ENCODE measurements at regions not wholly inside any gene's neighbourhood (a gene's known extent, or its start where the extent isn't known, plus 50 kb on each side); places are given as distances from the start of the nearest gene placed in this dataset.
A peak's percentile ranks its signal among the peaks of the same experiment; 100 is the strongest.
"Not testable (repeated sequence)": the region's sequence is repeated elsewhere in the genome, so short reads cannot be mapped to it uniquely, and the experiment has no call there.

DNA sequence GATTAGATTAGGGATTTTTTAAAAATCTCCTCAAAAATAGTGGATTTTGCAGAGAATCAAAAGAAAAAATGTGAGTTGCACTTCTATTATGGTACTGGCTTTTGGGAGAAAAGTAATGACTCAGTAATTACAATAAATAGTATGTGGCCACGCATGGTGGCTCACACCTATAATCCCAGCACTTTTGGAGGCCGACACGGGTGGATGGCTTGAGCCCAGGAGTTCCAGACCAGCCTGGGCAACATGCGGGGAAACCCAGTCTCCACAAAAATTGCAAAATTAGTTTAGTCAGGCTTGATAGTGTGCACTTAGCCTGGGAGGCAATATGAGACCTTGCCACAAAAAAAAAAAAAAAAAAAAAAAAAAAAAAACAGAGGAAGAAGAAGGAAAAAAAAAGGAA is 1098.2 kb downstream of the ZPLD1 start:
- Mint-ChIP-seq H3K27ac (no peak overlapping the region), H3K4me3 (no peak overlapping the region)
- TF ChIP-seq, protein P1, sequence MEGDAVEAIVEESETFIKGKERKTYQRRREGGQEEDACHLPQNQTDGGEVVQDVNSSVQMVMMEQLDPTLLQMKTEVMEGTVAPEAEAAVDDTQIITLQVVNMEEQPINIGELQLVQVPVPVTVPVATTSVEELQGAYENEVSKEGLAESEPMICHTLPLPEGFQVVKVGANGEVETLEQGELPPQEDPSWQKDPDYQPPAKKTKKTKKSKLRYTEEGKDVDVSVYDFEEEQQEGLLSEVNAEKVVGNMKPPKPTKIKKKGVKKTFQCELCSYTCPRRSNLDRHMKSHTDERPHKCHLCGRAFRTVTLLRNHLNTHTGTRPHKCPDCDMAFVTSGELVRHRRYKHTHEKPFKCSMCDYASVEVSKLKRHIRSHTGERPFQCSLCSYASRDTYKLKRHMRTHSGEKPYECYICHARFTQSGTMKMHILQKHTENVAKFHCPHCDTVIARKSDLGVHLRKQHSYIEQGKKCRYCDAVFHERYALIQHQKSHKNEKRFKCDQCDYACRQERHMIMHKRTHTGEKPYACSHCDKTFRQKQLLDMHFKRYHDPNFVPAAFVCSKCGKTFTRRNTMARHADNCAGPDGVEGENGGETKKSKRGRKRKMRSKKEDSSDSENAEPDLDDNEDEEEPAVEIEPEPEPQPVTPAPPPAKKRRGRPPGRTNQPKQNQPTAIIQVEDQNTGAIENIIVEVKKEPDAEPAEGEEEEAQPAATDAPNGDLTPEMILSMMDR (conservative IDR thresholded peaks at IDR 0.05): no peak

DNA sequence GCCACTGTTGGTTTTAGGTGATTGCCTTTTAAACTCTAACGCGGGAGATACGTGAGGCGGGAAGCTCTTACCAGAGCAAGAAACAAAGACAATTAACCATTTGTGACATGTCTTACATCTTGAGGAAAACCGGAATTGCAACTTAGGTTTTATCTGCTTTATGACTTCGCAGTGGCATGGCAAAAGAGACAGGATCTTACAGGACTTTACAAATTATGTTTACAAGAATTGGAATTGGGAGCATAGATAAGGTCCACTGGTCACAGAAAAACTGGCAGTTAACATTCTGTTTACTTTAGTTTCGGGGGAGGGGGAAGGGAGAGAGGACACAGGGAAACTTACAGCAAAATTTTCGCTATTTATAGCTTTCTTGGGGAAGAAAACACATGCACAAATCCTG is 1119.6 kb downstream of the ZPLD1 start:
- TF ChIP-seq, protein P1 (conservative IDR thresholded peaks at IDR 0.05): no peak
- H3K27me3 Mint-ChIP-seq: no peaks in the 10 kb centered on the region
- no peak for DNase-seq (ENCODE audit: extremely low spot score, unreplicated experiment)
- no peaks in the 10 kb centered on the region for H3K36me3 Mint-ChIP-seq
- no peak overlapping the region for H3K27ac Mint-ChIP-seq
- H3K4me3 Mint-ChIP-seq: peak overlapping the region; percentile 25
- H3K9me3 Mint-ChIP-seq: no peaks in the 10 kb centered on the region
- peaks cover 4% of the 10 kb centered on the region for H3K4me1 Mint-ChIP-seq (ENCODE audit: unreplicated experiment)

More for the DNA sequence above, 1098.2 kb downstream of the ZPLD1 start:
- no peak for DNase-seq (ENCODE audit: extremely low spot score, unreplicated experiment)
- H3K4me1 Mint-ChIP-seq (ENCODE audit: unreplicated experiment): no peaks in the 10 kb centered on the region
- peaks cover 3% of the 10 kb centered on the region for H3K27me3 Mint-ChIP-seq
- H3K36me3 Mint-ChIP-seq: no peaks in the 10 kb centered on the region
- no peaks in the 10 kb centered on the region for H3K9me3 Mint-ChIP-seq

DNA sequence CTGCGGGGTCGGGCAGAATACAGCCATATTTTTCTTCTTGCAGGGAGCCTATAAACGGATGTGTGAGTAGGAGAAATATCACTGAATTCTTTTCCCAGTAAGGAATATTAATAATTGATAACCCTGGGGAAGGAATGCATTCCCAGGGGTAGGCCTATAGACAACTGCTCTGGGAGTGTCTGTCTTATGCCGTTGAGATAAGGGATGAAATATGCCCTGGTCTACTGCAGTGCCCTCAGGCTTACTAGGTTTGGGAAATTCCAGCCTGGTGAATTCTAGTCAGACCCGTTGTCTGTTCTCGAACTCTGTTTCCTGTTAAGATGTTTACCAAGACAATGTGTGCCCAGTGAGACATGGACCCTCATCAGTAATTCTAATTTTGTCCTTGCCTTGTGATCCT is 1129.3 kb downstream of the ZPLD1 start:
- H3K9me3 Mint-ChIP-seq; DNase-seq (ENCODE audit: extremely low spot score, unreplicated experiment); H3K27ac Mint-ChIP-seq; H3K4me1 Mint-ChIP-seq (ENCODE audit: unreplicated experiment); H3K4me3 Mint-ChIP-seq; H3K27me3 Mint-ChIP-seq; H3K36me3 Mint-ChIP-seq: not testable (repeated sequence)

DNA sequence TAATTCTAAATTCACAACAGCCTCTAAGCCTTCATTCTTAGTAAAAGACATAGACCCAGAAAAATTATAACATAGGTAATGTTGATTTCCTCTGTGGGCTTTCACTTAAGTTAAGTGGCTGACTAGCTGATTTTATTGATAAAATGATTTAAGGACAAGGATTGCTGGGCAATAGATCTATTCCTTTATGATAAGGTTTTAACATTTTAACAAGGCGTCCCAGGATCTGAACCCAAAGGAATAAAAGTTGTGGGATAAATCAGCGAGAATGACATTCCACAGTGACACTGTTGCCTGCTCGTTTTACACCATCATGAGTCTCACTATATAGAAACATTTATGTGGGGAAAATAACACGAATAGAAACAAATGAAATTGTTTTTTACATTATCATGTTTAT is 1151.0 kb downstream of the ZPLD1 start:
- TF ChIP-seq, protein P1 (conservative IDR thresholded peaks at IDR 0.05): no peak
- no peaks in the 10 kb centered on the region for H3K36me3 Mint-ChIP-seq
- H3K4me3 Mint-ChIP-seq: no peak overlapping the region
- H3K27ac Mint-ChIP-seq: no peak overlapping the region
- H3K27me3 Mint-ChIP-seq: no peaks in the 10 kb centered on the region
- H3K9me3 Mint-ChIP-seq: no peaks in the 10 kb centered on the region
- no peak for DNase-seq (ENCODE audit: extremely low spot score, unreplicated experiment)
- H3K4me1 Mint-ChIP-seq (ENCODE audit: unreplicated experiment): no peaks in the 10 kb centered on the region

DNA sequence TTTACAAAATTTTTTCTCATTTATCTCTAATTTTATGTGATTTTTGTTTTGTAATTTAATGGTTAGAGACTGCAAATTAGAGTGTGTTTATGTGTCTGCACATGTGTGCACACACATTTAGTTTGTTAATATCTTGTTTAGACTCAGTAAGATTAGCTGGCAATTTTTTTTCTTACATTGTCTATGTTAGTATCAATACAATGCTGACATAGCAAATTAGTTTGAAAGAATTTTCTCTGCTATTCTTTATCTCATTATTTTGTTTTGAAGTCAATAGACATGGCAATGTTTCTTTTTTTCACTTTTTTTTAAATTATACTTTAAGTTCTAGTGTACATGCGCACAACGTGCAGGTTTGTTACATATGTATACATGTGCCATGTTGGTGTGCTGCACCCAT is 1155.0 kb downstream of the ZPLD1 start:
- Mint-ChIP-seq H3K4me1 (ENCODE audit: unreplicated experiment) (no peaks in the 10 kb centered on the region), H3K27me3 (no peaks in the 10 kb centered on the region), H3K27ac (no peak overlapping the region), H3K36me3 (no peaks in the 10 kb centered on the region), H3K9me3 (no peaks in the 10 kb centered on the region), H3K4me3 (no peak overlapping the region)
- no peak for DNase-seq (ENCODE audit: extremely low spot score, unreplicated experiment)
- TF ChIP-seq, protein P1 (conservative IDR thresholded peaks at IDR 0.05): no peak

DNA sequence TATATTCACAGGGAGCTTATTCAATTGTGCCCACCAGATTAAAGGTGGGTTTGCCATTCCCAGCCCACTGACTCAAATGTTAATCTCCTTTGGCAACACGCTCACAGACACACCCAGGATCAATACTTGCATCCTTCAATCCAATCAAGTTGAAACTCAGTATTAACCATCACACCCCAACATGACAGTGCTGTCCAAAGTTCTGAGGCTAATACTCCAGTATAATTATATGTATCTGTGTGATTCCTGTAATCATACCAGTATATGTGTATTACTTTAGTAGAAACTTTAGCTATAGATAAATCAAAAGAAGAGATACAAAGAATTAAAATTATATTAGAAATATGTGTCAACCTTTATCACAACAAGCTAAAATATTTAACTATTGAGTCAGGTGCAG is 1166.0 kb downstream of the ZPLD1 start:
- Mint-ChIP-seq H3K9me3 (no peaks in the 10 kb centered on the region), H3K36me3 (no peaks in the 10 kb centered on the region), H3K4me3 (no peak overlapping the region), H3K27me3 (no peaks in the 10 kb centered on the region), H3K27ac (no peak overlapping the region), H3K4me1 (ENCODE audit: unreplicated experiment) (no peaks in the 10 kb centered on the region)
- TF ChIP-seq, protein P1 (conservative IDR thresholded peaks at IDR 0.05): no peak
- no peak for DNase-seq (ENCODE audit: extremely low spot score, unreplicated experiment)

All from type B pancreatic cell (in vitro differentiated cells).